ENCODE measurements at regions not wholly inside any gene's neighbourhood (a gene's known extent, or its start where the extent isn't known, plus 50 kb on each side); places are given as distances from the start of the nearest gene placed in this dataset.

DNA sequence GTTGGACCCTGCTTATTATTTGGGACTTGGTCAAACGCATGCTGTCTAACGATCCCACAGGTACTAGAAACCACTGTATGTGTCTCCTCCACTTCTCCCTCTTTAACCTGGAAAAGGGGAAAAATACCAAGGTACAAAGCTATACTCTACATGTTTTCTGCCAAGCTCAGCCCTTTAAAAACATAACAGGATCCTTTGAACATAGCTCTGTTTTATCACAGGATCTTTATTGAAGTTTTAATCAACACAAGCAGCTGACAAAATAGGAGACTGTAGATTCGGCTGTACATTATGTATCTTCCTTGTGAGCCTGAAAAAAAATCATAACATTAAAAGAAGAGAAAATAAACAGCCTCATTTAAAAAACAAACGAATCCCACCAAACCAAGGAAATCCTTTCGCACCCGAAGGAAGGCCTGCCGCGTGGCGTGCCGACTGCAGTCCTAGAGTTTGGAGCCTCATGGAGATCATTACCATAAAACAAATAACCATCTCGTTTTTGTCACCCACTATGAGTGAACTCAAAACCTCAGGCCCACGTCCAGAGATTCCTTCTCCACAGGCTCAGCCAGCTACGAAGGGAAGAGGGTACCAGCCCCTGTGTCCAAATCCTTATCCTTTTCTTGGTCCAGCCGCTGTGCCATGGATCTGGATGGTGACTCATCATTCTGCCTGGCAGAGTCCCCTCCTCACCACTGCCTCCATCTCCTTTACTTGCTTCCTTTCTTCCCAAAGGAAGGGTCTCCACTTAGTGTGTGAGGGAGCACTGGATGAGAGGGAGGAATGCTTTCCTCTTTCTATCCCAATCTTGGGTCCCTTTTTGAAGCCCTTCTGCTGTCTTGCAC, 651.1 kb downstream of the CCDC171 start:
- no peak for DNase-seq

DNA sequence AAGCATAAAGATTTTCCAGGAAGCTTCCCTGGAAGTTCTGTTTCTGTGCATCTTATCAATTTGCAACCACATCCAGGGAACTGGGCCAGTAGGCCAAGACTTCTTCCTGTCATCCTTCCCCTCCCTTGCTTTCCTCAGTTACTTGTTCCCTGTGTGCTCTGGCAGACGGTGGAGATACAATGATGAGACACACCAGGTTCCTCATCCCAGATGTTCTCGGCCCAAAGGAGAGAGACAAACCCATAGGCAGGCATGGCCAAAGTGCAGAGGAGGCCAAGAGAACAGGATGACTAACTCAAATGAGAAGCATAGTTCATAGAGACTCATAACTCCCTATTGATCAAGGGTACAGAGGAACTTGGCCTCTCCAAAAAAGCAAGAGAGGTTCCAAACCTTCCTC, 652.6 kb downstream of the CCDC171 start:
- no peak for DNase-seq

DNA sequence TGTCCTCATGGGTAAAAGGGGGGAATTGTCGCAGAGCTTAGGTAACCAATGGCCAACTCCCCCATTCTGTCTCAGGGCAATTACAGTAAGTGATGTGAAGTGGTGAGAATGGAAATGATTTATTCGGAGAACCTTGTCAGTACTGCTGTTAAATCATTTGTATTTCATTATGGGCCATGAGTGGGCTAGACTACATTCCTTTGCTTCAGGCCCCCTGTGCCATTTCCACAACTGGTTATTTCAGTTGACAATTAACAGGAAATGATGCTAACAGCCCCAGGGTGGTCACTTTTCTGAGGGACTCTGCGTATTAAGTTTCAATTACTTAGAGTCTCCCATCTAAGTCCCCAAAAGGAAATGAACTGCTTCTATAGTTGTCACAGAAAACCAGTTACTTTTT, 653.7 kb downstream of the CCDC171 start:
- no peak for DNase-seq

DNA sequence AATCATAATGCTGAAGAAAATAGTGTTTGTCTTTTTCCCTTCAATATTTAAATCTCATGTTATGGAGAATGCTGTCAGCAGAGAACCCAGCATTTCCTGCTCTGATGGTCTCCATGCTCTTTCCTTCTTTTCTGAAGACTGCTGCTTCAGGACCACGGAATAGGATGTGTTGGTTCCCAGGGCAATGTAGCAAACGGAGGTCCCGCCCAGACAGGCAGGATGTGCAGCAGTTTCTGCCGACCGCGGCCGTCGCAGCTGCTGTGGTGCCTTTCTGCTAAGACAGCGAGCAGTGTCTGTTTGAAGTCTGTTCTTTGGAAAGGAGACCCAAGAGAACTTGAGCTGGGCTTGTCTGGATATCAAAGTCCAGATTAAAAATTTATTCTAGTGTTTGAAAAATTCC, 654.3 kb downstream of the CCDC171 start:
- no peak for DNase-seq

DNA sequence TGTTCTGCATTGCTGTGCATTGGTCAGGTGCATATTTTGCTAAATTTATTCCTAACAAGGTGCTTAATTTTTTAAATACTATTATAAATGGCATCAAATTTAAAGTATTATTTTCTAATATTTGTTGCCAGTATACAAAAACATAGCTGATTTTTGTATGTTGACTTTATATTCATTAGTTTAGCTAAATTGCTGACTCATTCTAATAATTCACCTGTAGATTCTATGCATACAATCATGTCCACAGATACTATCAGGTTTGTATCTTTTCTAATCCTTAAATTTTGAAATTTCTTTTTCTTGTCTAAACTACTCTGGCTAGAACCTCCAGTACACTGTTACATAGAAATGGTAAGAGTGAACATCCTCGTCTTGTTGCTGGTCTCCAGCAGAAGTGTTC, 657.6 kb downstream of the CCDC171 start:
- no peak for DNase-seq

DNA sequence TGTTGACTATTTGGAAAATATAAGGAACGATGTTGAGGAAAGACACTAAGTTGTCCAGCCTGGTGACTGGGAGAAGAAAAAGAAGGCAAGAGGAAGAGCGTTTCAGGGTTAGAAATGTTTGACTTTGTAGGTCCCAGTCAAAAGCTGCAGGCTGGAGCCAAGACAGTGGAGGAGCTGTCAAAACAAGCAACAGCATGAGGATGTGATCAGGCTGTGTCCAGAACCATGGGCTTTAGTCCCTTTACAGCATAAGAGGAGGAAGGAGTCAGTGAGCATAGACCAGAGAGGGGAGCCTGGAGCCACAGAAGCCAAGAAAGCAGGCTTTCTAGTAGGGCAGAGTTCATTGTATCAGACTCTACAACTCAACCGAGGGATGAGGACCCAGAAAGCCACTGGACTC, 658.5 kb downstream of the BNC2 start:
- DNase-seq = no peak

DNA sequence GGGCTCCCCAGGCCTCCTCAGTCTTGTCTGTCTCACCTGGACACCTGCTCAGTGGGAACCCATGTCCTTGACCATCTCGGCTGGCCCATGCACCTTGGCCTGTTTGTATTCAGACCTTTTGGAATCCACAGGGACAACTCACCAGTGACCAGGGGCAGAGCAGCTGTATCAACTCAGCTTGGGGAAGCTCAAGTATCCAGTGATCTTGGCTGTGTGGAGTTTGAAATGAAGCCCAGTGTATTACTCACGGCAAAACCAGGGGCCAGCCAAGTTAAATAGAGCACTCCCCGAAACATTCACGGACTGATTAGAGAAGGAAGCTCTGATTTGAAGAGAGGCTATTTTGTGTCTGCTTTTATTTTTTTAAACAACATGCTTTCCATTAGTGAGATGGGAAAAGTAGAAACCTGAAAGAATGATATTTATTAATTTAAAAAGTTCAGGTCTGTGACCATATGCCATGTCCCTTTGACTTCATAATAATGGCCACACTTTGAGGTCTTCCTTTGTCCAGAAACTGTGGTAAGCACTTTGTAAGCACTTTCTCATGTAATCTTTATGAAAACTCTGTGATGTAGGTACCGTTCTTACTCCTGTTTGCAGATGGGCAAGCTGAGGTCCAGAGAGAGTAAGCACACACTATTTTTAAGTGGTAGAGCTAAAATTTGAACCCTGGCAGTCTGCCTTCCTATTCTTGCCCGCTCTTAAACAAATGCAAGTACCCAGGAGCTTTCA, 656.5 kb downstream of the BNC2 start:
- DNase-seq = no peak

DNA sequence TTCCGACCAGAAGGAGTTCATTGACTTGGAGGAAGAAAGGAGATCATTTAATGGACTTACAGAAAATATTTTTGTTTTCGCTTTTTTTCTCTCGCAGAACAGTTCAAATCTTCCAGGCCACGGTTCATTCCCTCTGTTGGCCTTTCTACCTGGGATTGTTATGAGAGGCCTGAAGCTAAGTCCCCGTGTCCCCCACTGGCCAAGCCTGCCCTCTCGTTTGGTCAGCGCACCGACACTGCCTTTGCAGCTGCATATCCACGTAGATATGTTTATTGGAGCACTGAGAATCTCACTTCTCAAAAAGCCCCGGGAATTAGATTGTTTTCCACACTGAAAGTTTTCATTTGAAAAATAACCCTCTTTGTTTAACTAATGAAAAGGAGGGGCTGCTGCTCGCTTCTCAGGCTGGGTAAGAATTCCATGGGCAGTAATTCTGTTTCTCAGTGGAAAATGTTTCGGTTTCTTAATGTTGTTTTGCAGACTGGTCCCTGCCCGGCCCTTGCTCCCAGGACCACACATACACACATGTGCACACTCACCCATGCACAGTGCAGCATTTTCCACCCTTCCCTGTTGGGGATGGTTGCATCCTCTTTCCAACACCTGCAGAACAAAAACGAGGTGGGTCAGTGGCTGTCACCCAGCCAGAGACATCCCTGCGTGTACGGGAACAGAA, 655.7 kb downstream of the BNC2 start:
- DNase-seq = no peak

DNA sequence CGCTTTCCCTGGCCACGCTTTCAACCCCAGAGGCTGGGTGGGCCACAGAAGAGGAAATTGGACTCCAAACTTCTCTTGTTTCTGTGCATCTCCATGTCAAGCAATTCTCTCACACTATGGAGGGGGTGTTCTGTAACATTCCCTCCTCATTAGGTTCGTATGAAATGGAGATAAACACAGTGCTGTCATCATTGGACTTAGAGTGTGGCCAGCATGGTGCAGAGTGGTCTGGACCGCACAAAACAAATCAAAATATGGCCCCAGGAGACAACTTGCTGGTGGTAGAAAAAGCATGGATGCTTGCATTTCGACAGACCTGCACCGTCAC, 655.2 kb downstream of the BNC2 start:
- no peak for DNase-seq

DNA sequence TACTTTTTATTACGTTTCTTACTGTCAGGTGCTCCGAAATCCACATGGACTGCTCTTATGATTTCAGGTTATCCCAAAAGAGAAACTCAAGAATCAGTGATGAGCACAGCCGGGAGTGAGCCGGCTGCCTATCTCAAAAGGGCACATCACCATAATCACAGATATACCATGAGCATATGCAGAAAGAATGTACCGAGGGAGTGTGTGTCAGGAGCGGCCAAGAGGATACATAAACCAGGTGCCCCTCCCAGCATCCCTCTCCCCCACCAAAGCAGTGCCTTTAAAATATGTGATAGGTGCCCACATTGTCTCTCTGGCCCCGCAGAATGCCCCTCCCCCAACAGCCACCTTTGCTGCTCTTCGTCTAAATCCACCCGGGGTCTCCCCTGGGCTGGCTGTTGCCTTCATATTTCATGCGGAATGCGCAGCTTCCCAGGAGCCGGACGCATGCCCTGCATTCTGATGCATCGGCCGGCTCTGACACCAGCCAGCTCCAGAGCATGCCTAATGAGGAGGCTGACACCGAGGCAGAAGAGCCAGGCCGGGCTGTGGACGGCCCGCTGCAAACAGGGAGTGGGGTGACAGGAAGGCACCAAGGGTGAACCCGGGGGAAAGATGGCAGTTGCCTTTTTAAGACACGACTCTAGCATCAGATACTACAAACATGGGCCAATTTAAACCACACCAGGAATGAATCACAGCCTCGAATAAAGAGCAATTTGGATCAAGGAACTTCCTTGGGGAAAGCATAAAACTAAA, 652.3 kb downstream of the BNC2 start:
- DNase-seq = no peak

DNA sequence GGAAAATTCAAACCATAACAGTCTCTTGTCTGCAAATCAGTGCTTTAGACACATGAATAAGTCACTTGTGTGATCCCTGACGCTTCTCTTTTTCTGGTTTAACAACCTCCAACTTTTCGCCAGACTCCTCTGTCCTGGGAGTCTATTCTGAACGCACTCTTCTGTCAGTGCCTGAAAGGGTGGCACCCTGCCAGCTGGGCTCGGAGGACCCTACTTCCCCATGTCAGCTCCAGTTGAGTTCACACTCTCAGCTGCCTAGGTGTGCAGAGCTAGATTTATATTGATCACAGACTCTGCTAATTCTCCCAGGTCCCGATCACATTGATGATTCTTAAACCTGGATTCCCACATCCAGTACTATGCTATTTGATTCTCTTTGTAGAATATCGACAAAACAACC, 649.1 kb downstream of the BNC2 start:
- DNase-seq = no peak

DNA sequence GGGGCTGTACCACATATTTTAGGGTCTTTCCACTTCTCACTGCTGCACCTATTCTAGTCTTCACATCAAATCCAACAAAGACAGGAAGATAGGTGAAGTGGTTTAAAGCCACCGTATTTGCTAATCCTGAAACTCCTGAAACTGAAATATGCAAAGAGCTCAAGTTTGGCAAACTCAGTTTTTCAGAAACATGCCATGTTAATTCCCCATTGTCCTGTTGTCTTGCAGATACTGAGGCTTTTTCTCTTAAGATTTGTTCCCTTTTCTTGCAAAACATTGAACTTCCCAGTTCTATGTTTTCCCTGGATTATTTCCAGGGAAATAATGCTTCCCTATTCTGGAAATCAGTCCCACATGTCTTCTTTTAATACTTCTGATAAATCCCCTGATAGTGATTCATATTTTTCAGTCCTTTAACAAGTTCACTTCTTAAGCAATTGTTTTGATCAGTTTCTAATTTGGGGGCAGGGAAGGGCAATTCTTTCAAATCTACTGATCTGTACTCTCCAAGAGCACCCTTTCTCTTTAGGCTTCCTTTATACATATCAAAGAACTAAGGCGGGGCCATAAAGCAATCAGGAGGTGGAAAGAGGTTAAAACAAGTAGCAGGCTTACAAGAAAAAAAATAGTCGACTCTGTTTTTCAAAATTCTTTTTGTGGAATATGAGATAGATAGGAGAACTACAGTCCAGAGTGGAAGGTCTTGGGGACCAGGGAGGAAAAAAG, 648.5 kb downstream of the BNC2 start:
- DNase-seq = no peak

DNA sequence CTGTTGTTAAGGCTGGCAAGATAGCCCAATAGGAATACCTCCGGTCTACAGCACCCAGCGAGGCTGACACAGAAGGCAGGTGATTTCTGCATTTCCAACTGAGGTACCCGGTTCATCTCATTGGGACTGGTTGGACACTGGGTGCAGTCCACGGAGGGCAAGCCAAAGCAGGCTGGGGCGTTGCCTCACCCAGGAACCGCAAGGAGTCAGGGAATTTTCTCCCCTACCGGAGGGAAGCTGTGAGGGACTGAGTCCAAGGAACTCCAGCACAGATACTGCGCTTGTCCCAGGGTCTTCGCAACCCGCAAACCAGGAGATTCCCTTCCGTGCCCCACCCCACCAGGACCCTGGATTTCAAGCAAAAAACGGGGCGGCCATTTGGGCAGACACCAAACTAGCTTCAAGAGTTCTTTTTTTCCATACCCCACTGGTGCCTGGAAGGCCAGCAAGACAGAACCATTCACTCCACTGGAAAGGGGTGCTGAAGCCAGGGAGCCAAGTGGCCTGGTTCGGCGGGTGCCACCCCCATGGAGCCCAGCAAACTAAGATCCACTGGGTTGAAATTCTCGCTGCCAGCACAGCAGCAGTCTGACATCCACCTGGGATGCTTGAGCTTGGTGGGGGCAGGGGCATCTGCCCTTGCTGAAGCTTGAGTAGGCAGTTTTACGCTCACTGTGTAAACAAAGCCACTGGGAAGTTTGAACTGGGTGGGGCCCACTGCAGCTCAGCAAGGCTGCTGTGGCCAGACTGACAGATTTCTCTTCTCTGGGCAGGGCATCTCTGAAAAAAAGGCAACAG, 647.2 kb downstream of the BNC2 start:
- DNase-seq = no peak

DNA sequence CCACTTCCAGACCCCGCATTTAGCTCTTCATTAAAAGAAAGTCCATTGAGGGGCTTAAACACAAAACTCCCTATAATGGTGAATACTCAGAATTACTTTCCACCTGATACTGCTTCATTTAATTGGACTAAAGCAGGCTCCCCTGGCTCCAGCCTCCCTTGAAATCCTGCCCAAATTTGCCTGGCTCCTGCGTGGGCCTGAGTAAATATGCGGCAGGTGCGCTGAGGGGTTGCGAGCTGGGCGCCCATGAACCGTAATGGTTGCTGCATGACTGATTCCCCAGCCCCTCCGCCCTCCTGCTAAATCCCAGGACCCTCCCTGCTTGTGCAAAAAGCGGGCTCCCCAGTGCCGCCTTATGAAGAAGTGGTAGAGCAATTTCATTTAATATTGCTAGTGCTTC, 639.7 kb downstream of the BNC2 start:
- no peak for DNase-seq

DNA sequence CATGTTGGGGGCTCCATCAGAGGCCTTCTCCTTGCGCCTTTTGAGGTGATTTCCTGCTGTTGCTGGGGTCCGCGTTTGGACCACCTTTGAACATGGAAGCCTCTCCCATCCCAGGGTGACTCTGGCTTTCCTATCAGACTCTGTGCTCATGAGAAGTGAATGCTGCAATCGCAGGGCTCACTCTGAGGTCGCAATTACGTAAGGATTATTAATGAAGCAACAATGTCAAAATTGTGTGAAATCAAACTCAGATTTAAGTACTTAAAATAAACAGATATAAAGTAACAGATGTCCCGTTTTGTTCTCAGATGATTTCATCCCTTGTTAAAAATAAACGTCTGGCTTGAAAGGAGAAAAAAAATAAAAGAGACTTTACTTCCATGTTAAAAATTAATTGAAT, 634.2 kb downstream of the BNC2 start:
- DNase-seq = no peak

DNA sequence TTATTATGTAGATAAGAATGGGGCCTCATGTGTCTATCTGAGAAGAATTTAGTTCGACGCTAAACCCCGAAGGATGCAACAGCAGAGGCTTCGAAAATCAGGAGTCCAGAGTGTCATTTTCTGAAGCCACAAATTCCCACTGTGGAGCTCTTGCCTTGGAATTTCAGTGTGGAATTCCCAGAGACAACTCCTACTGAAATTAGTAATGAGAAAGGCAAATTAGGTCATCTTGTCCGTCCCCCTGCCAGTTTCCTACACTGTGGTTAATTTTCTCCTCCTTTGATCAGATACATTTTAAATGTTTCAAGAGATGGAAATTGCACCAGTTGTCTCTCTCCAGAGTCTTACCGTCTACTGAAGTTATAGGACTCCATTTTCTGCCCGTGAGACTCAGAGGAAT, 633.6 kb downstream of the BNC2 start:
- DNase-seq = no peak

DNA sequence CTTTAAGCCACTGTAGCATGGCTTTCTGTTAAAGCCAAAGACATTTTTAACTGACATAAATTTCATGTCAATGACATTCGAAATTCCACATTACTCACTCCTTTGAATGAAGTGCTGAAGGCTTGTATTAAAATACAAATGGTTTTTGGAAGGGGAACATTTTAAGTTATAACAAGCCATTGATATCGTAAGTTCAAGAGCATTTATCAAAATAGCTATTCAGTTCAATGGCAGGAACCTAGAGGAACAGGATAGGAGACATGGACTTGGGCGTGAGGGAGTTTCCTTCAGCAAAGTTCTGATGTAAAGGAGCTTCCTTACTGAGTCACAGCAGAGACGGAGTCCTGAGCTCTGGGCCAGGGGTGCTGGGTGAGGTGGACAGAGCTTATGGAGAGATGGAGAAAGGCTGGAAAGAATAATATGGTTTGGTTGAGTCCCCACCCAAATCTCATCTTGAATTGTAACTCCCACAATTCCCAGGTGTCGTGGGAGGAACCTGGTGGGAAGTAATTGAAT, 631.8 kb downstream of the BNC2 start:
- no peak for DNase-seq

DNA sequence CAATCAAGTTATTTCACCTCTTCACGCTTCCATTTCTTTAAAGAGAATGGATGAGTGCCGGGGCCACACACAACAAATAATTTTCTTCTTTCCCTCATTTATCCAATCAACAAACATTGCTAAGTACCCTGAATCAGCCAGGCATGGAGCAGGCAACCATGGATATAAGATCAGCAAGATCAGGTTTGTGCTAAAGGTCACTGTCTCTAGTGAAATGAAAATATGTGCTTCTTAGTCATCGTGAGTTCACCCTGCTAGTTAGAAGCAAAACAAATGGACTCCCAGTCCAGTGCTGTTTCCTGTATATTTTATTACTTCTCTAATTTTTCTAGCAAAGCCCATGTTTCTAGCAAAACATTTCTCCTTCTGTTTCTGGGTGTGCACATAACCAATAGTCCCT, 629.2 kb downstream of the BNC2 start:
- DNase-seq = no peak

DNA sequence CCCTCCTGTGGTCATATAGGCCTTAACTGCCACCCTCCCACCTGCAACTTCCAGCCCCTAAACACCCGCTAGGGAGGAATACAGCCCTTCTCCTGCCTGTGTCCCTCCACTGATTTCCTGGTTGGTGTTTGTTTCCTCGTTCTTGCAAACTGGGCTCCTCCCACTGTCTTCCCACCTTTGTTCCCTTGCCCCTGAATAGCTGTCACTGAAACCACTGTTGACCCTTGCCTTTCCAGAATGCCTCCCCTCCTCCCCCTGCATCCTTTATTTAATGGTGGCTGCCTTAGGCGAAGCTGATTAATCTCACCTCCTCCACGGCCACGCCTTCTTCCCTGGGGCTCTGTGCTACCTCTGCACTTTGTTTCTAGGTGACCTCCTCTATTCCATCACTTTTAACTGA, 626.7 kb downstream of the BNC2 start:
- no peak for DNase-seq

DNA sequence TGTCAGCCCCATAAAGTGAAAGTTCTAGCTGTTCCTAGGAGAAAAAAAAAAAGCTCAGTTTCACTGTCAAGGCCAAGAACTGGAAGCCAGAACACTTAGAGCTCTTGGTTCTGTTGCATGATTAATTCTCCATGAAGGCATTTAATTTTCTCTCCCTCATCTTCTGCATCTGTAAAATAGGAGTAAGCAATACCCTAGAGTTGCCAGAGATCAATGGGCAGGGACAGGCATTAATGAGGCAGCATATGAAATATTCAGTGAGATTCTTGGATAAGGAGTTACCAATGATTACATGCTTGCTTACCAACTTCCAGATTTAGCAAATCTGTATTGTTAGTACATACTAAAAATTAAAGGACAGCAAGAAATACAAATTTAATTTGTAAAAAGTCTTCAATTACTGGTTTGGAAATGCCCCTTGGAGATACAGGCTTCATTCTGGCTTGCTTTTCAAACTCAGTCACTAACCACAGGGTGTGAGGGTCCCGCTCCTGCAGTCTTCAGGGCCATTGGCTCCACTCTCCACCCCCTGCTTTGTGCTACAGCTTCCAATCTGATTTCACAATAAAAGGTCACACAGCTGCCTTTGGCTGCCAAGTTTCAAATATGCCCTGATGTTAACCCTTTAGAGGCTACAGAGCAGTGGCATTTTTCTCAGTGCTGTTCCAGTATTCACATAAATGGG, 624.6 kb downstream of the BNC2 start:
- no peak for DNase-seq

DNA sequence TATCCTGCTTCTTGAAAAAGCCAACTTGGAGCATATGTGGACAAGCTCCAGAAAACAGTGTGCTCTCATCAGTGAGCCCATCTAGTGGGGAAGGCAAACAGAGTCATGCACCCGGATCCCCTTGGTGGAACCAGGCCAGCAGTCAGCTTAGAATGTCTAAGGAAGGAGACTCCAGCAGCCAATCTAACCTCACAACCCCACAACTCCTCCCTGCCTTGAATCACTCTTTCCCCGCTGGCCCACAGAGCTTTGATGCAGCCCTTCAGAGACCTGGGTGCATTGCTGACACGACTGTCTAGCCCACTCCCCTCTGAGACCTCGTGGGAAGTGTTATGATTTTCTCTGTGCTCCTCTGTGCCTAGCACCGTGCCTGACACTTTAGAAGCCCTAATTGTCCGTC, 623.7 kb downstream of the BNC2 start:
- no peak for DNase-seq
